NCI-H2196 (cell line): ENCODE measurements at regions not wholly inside any gene's neighbourhood (a gene's known extent, or its start where the extent isn't known, plus 50 kb on each side); places are given as distances from the start of the nearest gene placed in this dataset.
"Not testable (repeated sequence)": the region's sequence is repeated elsewhere in the genome, so short reads cannot be mapped to it uniquely, and the experiment has no call there.

Experiments used
- DNase-seq: peaks from one replicate; lab custom pipeline; 2025; ENCODE audit not compliant: unreplicated experiment; lab: John Stamatoyannopoulos, UW

DNA sequence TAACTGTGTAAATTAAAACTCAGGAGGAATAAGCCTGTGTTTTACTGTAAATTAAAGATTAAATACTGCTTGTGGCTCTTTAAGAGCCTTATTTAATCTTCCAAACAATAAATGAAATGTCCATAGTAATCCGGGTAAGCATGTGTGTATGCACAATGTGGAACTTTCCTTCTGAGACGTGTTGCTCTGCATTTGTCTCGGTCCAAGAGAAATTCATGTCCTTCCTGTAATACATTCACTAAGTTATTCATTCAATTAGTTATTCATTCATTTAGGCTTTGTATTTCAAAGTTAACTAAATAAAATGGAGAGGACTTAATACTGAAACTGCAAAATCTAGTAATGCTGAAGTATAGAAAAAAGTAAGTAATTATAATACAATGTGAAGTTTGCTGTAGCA, 2728.8 kb downstream of the PCDH7 start:
- no peak for DNase-seq

DNA sequence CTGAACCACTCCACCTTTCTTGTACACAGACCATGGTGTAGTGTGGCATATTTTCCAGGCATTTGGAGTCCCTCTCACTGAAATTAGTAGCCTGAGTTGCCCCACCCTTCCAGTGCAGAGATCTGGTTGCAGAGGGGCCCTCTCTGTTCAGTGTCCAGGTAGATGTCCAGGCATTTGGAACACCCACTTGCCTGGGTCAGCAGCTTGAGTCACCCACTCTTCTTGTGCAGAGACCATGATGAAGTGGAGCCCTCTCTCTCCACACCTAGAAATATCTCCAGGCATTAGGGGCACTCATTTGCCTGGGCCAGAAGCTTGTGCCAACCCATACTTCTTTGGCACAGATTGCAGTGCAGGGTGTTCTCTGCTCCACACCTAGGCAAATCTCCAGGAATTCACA, 2733.3 kb downstream of the PCDH7 start:
- no peak for DNase-seq

DNA sequence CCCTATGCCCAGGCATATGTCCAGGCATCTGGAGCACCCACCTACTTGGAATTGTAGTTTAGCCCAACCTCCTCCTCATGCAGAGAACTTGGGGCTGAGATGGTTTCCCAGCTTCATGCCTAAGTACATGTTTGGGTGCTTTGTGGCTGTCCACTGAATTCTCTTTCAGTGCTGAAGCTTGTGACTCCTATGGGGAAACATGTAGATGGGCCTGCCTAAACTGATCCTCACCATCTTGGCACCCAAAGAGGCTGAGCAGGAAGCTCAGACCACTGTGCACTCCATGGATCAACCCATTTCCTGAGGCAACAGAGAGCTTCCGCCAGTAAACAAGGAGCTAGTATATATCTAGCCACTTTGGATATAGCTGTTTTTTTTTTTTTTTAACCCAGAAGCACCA, 2733.7 kb downstream of the PCDH7 start:
- DNase-seq: no peak

DNA sequence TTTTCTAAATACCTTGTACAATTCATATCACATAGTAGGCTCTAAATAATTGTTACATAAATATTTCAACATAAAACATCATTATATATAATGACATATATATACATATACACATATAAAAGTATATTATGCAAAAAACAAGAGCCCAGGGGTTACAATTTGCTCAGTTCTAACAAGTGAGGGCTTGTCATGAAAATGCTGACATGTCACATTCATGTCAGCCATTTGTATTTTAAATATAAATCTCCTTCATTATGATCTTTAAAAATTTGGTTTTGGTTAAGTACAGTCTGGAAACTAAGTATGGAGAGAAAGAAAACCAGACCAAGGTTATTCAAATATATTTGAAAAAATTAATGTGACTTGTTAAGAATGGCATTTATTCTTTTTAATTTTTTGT, 2745.4 kb downstream of the PCDH7 start:
- DNase-seq: no peak

DNA sequence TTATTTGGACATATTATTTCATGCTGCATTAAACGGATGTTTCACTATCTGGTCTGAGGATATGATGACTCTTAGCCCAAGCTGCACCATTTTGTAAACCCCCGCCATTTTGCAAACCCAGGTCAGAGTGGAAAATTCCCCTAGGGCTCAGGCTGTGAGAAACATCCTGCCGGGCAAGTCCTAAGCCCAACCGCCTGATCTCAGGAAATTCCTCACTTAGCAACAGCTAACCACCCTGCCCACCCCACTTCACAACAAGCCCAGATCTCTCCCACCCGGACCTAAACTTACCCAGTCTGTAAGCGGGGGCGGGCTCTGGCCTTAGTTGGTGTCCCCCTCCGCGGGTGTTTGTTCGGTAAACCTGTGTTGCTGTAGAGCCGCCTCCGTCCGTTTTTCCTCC, 2747.1 kb downstream of the PCDH7 start:
- no peak for DNase-seq

DNA sequence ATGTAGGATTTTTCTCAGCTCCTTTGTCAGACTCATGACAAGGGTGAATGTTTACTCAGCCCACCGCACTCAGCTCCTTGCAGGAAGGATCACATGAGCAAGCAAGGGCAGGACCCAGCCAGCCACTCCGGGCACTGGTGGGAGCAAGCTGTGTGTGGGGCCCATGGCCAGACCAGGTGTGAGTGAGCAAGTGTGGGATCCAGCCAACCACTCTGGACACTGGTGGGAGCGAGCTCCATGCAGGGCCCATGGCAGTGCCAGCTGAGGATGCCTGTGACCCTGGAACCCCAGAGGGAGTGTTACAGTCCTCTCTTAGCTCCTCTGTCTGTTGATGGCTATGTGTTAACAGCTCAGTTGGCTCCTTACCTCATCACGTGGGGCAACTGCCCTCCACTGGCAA, 2750.6 kb downstream of the PCDH7 start:
- no peak for DNase-seq

DNA sequence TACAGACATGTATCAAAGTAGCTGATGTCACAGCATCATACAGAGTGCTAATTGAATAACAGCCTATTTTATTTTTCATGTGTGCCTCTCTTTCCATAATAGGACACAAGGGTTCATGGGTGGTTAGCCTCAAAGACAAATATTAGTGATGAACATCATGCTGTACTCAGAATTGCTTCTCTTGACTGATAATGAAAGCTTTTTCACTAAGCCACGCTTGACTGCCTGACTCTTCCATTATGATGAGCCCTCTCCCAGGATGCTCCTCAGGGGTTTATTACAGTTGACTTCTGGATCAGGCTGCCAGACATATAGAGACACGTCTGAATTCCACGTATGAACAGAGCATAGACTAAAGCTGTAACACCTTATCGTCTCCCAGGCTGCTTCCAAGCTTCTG, 2757.5 kb downstream of the PCDH7 start:
- no peak for DNase-seq

DNA sequence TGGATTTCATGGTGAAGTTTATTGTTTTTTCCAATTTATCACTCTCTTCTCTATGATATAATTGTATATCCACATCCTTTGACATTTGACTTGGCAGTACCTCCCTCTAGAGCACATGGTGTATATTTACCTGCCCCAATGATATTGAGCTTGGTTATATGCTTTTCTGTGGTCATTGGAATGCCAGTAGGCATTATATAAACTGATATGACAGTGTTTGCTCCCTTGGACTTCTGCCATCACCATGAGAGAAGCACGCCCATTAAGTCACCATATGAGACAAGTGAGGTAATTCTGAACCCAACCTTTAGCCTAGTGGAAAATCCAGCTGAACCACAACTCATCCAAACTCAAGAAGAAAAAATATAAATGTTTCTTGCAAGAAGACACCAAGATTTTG, 2761.5 kb downstream of the ARAP2 start:
- DNase-seq: no peak

DNA sequence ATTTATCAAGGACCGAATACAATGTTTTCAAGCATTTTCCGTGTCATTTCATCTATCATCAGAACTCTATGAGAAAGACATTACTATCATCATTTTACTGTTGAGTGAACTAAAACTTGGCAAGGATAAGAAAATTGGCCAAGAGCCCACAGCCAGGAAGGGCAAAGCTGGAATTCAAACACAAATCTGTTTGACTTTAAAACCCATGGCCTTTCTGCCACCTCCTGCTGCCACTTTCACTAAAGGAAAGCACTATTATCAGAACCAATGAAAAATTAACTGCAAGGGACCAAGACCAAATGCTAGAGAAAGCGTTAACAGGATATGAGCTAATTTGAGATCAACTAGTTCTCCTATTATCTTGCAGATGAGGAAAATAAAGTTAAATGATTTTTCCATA, 2759.2 kb downstream of the ARAP2 start:
- DNase-seq: no peak

DNA sequence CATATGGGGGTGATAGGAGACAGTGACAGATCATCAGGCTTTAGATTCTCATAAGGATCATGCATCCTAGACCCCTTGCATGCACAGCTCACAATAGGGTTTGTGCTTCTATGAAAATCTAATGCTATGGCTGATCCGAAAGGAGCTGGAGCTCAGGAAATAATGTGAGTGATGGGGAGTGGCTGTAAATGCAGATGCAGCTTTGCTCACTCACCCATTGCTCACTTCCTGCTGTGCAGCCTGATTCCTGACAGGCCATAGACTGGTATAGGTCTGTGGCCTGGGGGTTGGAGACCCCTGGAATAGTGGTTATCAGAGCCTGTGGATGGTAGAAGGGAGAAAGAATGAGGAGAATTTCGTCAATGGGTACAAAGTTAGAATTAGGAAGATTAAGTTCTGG, 2751.1 kb downstream of the ARAP2 start:
- no peak for DNase-seq

DNA sequence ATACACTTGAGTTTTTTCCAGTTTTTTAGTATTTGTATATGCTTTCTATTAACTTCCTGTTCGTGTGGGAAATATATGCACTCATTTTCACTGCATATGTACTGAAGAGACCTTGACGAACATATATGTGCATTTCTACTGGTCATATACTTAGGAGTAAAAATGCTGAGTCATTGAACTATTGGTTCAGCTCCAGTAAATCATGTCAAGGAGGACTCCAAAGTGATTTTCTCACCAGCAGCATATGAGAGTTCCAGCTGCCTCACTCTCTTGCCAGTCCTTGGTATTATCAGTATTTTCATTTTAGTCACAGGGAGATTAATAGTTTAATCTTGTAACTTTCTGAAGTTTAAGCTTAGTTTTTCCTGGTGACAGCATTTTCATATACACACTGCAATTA, 2750.2 kb downstream of the ARAP2 start:
- DNase-seq: no peak

DNA sequence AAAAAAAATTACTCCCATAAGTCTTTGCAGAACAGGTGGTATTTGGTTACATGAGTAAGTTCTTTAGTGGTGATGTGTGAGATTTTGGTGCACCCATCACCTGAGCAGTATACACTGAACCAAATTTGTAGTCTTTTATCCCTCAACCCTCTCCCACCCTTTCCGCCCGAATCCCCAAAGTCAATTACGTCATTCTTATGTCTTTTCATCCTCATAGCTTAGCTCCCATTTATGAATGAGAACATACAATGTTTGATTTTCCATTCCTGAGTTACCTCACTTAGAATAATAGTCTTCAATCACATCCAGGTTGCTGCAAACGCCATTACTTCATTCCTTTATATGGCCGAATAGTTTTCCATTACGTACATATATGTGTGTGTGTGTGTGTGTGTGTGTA, 2742.7 kb downstream of the ARAP2 start:
- DNase-seq: not testable (repeated sequence)

DNA sequence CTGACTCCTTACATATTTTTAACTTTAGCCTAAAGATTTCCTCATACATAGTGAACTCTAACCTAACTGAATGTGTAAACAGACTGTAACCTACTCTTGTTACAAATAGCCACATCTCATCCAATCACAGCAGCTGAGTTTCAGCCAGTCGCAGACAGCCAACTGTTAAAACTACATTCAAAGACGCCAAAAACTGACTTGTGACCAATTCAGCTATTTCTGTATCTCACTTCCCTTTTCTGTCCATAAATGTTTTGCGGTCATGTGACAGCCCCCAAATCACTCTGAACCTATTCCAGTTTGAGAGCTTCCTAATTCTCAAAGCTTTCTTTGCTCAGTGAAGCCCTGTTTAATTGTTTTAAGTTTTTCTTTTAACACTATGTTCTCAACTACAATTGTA, 2731.9 kb downstream of the ARAP2 start:
- no peak for DNase-seq

DNA sequence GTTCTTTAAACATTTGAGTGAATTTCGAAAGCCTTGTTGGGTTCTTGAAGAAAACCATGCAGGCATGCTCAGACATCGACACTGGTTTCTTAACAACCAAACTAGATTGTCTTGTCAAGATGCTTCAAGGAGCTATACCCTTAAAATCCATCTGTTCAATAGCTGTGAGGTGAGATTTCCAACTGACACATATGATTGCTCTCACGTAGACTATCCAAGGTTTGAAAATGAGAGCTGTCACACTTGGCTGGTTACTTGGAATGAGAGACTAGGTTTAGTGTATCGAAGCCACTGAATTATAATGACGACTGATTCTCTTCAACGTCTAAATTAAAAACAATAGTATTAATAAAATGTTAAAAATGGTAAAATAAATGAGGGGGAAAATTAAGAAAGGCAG, 2725.5 kb downstream of the ARAP2 start:
- no peak for DNase-seq

DNA sequence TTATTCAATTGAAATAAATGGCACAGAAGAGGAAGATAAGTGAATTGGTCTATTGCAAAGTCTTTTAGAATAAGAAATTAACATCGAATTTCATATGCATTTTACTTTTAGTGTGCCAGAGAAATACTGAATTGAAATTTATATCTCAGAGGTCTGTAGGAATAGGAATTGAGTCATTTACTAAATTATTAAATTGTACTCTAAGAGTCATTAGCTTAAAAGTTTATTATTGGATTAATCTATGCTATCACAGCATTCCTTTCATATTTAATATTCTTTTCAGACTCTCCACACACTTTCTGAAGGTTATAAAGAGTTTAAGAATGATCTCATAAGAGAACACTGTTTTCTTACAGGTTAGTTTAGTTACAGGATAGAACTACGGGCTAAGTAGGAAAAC, 2711.5 kb downstream of the ARAP2 start:
- DNase-seq: no peak

DNA sequence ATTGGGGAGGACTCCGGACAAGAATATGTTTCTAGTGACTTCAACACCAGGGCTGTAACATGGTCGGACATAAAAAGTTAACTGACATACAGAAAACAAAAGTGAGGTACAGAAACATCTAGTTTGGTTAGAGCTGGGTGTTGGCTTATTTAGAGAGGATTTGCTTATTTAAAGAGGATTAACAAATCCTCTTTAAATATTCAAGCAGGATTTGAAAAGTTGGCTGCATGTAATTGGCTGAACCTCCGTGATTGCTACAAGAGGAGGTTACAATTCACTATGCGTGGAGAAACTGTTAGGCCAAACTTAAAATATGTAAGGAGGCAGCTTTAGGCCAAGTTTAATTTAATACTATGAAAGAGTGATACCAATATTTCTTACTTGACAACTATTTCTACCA, 2707.4 kb downstream of the ARAP2 start:
- no peak for DNase-seq

DNA sequence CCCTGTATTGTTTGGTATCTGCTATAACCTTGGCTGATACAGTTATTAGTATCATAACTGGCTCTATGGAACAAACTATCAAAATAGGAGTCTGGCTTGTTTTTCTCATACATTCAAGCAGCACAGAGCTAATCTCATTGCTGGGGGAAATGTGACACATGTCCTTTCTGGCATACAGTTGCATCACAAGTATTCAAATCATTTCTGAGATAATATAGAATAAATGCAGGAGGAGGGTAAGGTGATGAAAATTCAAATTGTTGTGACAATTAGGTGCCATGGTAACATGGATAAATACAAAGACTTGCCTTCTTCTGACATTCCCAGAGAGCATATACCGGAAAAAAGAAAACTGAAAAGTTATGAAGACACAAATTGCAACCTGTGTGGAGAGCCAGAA, 2706.8 kb downstream of the ARAP2 start:
- no peak for DNase-seq

DNA sequence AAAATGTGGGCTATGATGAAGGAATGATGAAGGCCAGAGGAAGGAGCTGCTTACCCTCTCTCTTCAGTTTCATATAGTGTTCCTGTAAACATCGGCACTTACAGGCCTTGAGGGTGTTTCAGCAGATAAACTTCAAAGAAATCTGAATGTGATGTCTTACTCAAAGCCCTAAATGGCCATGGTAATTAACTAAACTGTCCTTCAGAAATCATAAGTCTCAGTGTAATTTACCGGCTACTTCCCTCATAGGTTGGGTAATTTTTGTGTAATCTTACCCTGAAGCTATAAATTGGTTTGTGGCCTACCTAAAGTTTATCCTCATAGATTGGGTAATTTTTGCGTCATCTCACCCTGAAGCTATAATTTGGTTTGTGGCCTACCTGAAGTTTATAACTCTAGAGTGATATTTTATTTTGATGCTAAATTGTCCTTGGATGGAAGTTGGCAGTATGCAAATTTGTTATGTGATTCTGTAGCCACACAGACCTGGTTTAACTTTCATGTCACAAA, 2700.3 kb downstream of the ARAP2 start:
- DNase-seq: no peak

DNA sequence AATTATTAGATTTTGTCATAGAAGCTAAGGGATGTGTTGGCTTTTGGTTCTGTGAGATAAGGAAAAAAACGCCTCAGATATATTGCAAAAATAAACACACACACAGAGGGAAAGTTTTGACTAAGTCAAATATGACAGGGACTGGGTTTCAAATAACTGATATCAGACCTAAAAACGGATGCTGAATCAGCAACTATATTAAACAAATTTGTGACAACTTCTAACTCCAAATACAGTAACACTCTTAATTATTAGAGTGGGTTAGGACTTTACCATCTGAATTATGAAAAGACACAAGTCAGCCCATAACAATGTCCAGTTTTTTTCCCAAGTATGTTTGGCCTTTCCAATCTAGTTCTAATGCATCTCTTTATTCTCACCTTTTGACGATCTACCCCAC, 2693.1 kb downstream of the ARAP2 start:
- DNase-seq: no peak

DNA sequence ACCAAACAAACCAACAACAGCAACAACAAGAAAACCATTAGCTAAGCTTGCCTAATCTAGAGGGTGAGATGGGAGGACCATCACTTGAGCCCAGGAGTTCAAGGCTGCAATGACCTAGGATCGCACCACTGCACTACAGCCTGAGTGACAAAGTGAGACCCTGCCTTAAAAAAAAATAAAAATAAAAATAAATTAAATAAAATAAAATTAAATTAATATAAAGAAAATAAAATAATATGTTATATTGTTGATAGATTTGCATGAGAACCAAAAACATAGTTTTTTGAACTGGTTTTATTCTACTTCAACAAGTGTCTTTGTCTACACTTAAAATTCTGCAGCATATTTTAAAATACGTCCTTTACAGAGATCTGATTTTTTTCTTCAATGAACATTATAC, 2683.1 kb downstream of the ARAP2 start:
- DNase-seq: no peak

DNA sequence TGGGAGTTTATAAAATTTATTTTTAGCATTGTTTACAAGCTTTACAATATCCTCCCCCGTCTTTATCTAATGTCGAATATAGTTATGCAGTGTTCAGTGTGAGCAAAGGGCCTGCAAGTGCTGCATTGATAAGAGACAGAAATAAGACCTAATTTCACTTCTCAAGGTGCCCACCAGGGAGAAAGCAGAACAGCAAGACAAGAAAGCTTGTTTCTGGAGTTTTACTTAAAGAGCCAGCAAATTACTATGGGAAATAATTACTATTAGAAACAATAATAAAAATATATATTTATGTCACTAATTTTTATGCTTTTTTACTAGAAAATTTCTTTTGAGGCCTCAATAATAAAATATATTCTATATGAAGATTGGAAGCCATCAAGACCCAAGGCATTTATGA, 2677.7 kb downstream of the ARAP2 start:
- DNase-seq: no peak

DNA sequence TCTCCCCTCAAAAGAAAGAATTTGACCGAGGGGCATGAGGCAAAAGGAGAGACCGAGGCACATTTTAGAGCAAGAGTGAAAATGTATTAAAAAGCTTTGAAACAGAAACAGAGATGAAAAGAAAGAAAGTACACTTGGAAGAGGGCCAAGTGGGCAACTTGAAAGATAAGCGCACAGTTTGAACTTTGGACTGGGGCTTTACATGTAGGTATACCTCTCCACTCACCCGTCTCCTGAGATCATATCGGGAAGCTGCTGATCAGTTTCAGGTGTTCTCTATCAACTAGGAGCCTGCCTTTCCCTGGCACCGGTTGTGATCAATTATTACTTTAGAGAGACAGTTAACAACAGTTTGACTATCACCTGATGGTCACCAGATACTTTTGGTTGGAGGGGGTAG, 2666.5 kb downstream of the ARAP2 start:
- no peak for DNase-seq

DNA sequence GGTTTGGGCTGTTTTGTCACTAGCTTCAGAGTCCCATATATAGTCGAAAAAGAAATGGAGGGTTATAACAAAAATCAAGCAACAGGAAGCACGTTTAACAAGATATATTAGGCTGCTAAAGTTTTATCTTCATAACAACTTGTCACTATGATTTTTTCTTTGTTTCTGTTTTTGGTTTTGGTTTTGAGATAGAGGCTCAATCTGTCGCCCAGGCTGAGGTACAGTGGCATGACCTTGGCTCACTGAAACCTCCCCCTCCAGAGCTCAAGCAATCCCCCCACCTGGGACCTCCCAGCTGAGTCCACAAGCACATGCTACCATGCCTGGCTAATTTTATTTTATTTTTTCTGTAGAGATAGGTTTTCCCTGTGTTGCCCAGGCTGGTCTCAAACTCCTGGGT, 2664.4 kb downstream of the ARAP2 start:
- no peak for DNase-seq

DNA sequence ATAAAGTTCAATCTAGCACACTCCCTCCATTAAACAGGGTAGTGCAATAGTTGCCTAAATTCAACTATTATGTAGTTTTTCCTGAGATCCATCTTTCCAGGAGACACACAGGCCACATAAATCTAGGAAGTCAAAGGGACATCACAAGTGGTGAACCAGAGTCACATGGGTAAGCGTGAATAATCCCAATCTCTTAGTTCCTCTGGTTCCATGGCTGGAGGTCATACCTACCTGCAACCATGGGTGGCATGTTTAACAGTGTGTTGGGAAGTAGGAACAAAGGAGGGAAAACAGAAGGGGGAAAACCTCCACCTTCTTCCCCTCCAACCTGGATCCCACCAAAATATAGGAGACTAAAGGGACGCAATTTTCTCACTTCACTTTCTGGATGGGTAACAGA, 2651.6 kb downstream of the ARAP2 start:
- no peak for DNase-seq
